K562 (cell line): ENCODE measurements at regions not wholly inside any gene's neighbourhood (a gene's known extent, or its start where the extent isn't known, plus 50 kb on each side); places are given as distances from the start of the nearest gene placed in this dataset.

Source experiments
- ATAC-seq: fragments of 200-7000 bp; cut with Tn5 transposase; 3 replicates; pipeline ENCODE4 v1.9.1; 2020; ENCODE audit warnings: moderate library complexity
- BruUV-seq: library from RNA; stranded (reverse); fragments of 400-500 nt; replicated peaks from 2 replicates; lab custom pipeline; 2021; lab: Mats Ljungman, UMichigan
- CTCF ChIA-PET: fragments of 300-600 bp; formaldehyde crosslinking; extraction: SDS; loops from one replicate; lab custom pipeline; 2021; ENCODE audit warnings: low intra/inter-chr PET ratio; lab: Yijun Ruan, JAX
- POLR2A ChIA-PET: fragments of 300-600, 350-650 bp; sonication (Branson Sonifier 250); formaldehyde crosslinking; extraction: SDS; loops from one replicate; lab custom pipeline; 2021; ENCODE audit warnings: antibody characterized with exemption, inconsistent platforms; lab: Yijun Ruan, JAX
- DNase-seq, 4 experiments: peaks; one replicate each; pipeline versions ENCODE4 v3.0.0 to v3.0.0-alpha.2; 2011 to 2018; ENCODE audit warnings: low spot score in 3 of 4, mixed read lengths in 3 of 4; ENCODE audit errors: extremely low read depth in 1 of 4
- FAIRE-seq: peaks from 2 replicates; lab custom pipeline; 2011; peaks lifted over from hg19 to GRCh38; lab: Jason Lieb, UNC
- H2AFZ ChIP-seq: 2 replicates; pipeline ENCODE4 v1.6.0; 2011; ENCODE audit warnings: low read depth, low read length, control low read depth, inconsistent platforms
- H3K27ac ChIP-seq: fragments of 200-600 bp; 3 replicates; pipeline ENCODE4 v1.8.0; 2011; ENCODE audit warnings: low read depth, mild to moderate bottlenecking, control low read depth, inconsistent platforms, low read length, moderate library complexity, mixed read lengths; ENCODE audit errors: extremely low read depth
- H3K27me3 ChIP-seq, 2 experiments: fragments of 300-600 bp in 1 of 2; 2 replicates in 1 of 2; 3 replicates in 1 of 2; pipeline versions ENCODE4 v1.6.0 to v1.8.0; 2011; ENCODE audit warnings: inconsistent platforms in 2 of 2, low read length in 2 of 2, mild to moderate bottlenecking in 1 of 2, mixed read lengths in 1 of 2, moderate library complexity in 1 of 2; ENCODE audit not compliant: control insufficient read depth in 2 of 2, insufficient read depth in 2 of 2
- H3K36me3 ChIP-seq: fragments of 300-600 bp; 3 replicates; pipeline ENCODE4 v1.8.0; 2011; ENCODE audit warnings: mild to moderate bottlenecking, low read length, inconsistent platforms; ENCODE audit not compliant: control insufficient read depth, insufficient read depth
- H3K4me1 ChIP-seq, 2 experiments: fragments of 200-600 bp in 1 of 2; replicated peaks in 1 of 2; 2 replicates in 1 of 2; 3 replicates in 1 of 2; pipeline versions ENCODE4 v1.5.1 to v1.8.0; 2011; ENCODE audit warnings: inconsistent platforms in 2 of 2, low read length in 2 of 2, mild to moderate bottlenecking in 1 of 2, mixed read lengths in 1 of 2, moderate library complexity in 1 of 2; ENCODE audit not compliant: control insufficient read depth in 2 of 2, insufficient read depth in 2 of 2
- H3K4me2 ChIP-seq: 2 replicates; pipeline ENCODE4 v1.6.1; 2011; ENCODE audit warnings: low read length, control low read depth, inconsistent platforms, mixed read lengths; ENCODE audit not compliant: insufficient read depth
- H3K4me3 ChIP-seq: fragments of 200-600 bp; sonication (generic), shearing (Covaris generic); 2 replicates; pipeline ENCODE4 v1.5.1; 2016; ENCODE audit warnings: control low read depth, inconsistent platforms
- H3K79me2 ChIP-seq: fragments of 200-600 bp; 3 replicates; pipeline ENCODE4 v1.8.0; 2011; ENCODE audit warnings: low read length, inconsistent platforms; ENCODE audit not compliant: control insufficient read depth, insufficient read depth
- H3K9ac ChIP-seq, 2 experiments: 2 replicates each; pipeline versions ENCODE4 v1.6.0 to v1.6.1; 2011; ENCODE audit warnings: low read depth in 2 of 2, low read length in 2 of 2, control low read depth in 1 of 2, inconsistent platforms in 1 of 2, mild to moderate bottlenecking in 1 of 2, mixed read lengths in 1 of 2; ENCODE audit not compliant: insufficient read depth in 1 of 2
- H3K9me1 ChIP-seq: one replicate; pipeline ENCODE4 v1.6.0; 2011; ENCODE audit warnings: inconsistent platforms, mild to moderate bottlenecking, low read length, moderate library complexity; ENCODE audit not compliant: control insufficient read depth, insufficient read depth
- H3K9me3 ChIP-seq: replicated peaks from 2 replicates; pipeline ENCODE4 v1.5.1; 2011; ENCODE audit warnings: low read depth, low read length, inconsistent platforms; ENCODE audit not compliant: control insufficient read depth, insufficient read depth
- H4K20me1 ChIP-seq: replicated peaks from 2 replicates; pipeline ENCODE4 v1.6.1; 2011; ENCODE audit warnings: low read length, inconsistent platforms, mixed read lengths; ENCODE audit not compliant: control insufficient read depth, insufficient read depth
- ARNT ChIP-seq, 2 experiments: fragments of 450-650 bp; IDR thresholded peaks; 2 replicates each; pipeline ENCODE4 v1.6.1; 2016; ENCODE audit warnings: mild to moderate bottlenecking in 1 of 2
- CC2D1A ChIP-seq: fragments of 450-650 bp; IDR thresholded peaks from 2 replicates; pipeline ENCODE4 v1.6.1; 2017; ENCODE audit warnings: mild to moderate bottlenecking
- CUX1 ChIP-seq: fragments of 200-800 bp; sonication (Bioruptor generic); IDR thresholded peaks from 2 replicates; pipeline ENCODE4 v1.6.1; 2016; ENCODE audit warnings: missing genetic modification characterization, missing compliant biosample characterization
- MAZ ChIP-seq, 2 experiments: fragments of 450-650 bp in 1 of 2; sonication (generic) in 1 of 2; formaldehyde crosslinking; IDR thresholded peaks in 1 of 2; conservative IDR thresholded peaks in 1 of 2; 2 replicates each; pipeline versions ENCODE4 v1.4.0 to v1.5.0; 2020; ENCODE audit warnings: mild to moderate bottlenecking in 1 of 2, missing genetic modification reagents in 1 of 2
- MTA3 ChIP-seq: fragments of 450-650 bp; formaldehyde crosslinking; IDR thresholded peaks from 2 replicates; pipeline ENCODE4 v1.6.1; 2017; ENCODE audit warnings: mild to moderate bottlenecking, borderline replicate concordance
- NFRKB ChIP-seq: fragments of 450-650 bp; IDR thresholded peaks from 2 replicates; pipeline ENCODE4 v1.6.1; 2016; ENCODE audit warnings: low read depth
- PTRF ChIP-seq: fragments of 450-650 bp; IDR thresholded peaks from 2 replicates; pipeline ENCODE4 v1.6.1; 2016; ENCODE audit warnings: mild to moderate bottlenecking, missing genetic modification characterization, missing compliant biosample characterization
- SP2 ChIP-seq: IDR thresholded peaks from 2 replicates; pipeline ENCODE4 v1.6.1; 2011; ENCODE audit warnings: mild to moderate bottlenecking, low read depth, low read length, moderate library complexity; ENCODE audit not compliant: poor library complexity, severe bottlenecking; ENCODE audit errors: extremely low read depth
- TAF7 ChIP-seq: fragments of 450-650 bp; IDR thresholded peaks from 2 replicates; pipeline ENCODE4 v1.6.1; 2016; ENCODE audit warnings: missing genetic modification characterization, missing compliant biosample characterization
- TCF3 ChIP-seq: sonication (generic); formaldehyde crosslinking; IDR thresholded peaks from 2 replicates; pipeline ENCODE4 v1.4.0; 2020; ENCODE audit warnings: mild to moderate bottlenecking, missing genetic modification reagents
- THRA ChIP-seq: fragments of 450-650 bp; IDR thresholded peaks from 2 replicates; pipeline ENCODE4 v1.6.1; 2017; ENCODE audit warnings: mild to moderate bottlenecking, moderate library complexity
- ZBTB43 ChIP-seq: sonication (generic); formaldehyde crosslinking; IDR thresholded peaks from 2 replicates; pipeline ENCODE4 v1.8.0; 2023; ENCODE audit warnings: mild to moderate bottlenecking, missing genetic modification reagents
- ZKSCAN1 ChIP-seq: fragments of 150-350 bp; IDR thresholded peaks from 2 replicates; pipeline ENCODE4 v1.6.1; 2016; ENCODE audit warnings: low read depth, low read length
- ZNF146 ChIP-seq: IDR thresholded peaks from one replicate; pipeline ENCODE4 v1.6.1; 2018; ENCODE audit warnings: missing compliant biosample characterization; ENCODE audit not compliant: unreplicated experiment
- ZNF175 ChIP-seq: fragments of 200-800 bp; sonication (Bioruptor generic); IDR thresholded peaks from 2 replicates; pipeline ENCODE4 v1.6.1; 2016; ENCODE audit warnings: low read depth, mild to moderate bottlenecking, missing genetic modification characterization, missing compliant biosample characterization
- ZNF586 ChIP-seq: fragments of 450-650 bp; formaldehyde crosslinking; conservative IDR thresholded peaks from 2 replicates; pipeline ENCODE4 v1.4.0; 2020; ENCODE audit warnings: mild to moderate bottlenecking, moderate library complexity
- ZNF778 ChIP-seq: fragments of 450-650 bp; formaldehyde crosslinking; IDR thresholded peaks from 2 replicates; pipeline ENCODE4 v1.4.0; 2020; ENCODE audit warnings: mild to moderate bottlenecking, moderate library complexity
- ZNF780A ChIP-seq: fragments of 250-450 bp; sonication (Bioruptor Pico); IDR thresholded peaks from 2 replicates; pipeline ENCODE4 v1.5.0; 2021; ENCODE audit warnings: mild to moderate bottlenecking
- WGBS: fragments of 100-300 bp; shearing (Covaris generic); methylation state at CpG from one replicate; pipeline ENCODE4 v1.1.6; 2016; ENCODE audit warnings: low coverage, mixed read lengths; ENCODE audit not compliant: insufficient coverage; ENCODE audit errors: missing lambda C conversion rate; 5-methylcytosine and 5-hydroxymethylcytosine counted together
- in situ Hi-C: fragments of 300-500 bp; cut with MboI; formaldehyde crosslinking; loops from 4 replicates; pipeline ENCODE4 v1.15.0; 2018; ENCODE audit warnings: inconsistent platforms, mixed read lengths
- intact Hi-C: fragments of 100-400 bp; cut with micrococcal nuclease; formaldehyde crosslinking; loops from 2 replicates; pipeline ENCODE4 v1.14.2; 2022

- H3K79me2 ChIP-seq = no peaks in the 10 kb centered on the region
- no peaks in the 10 kb centered on the region for H3K27me3 ChIP-seq
- no TSS peak for BruUV-seq
- no peaks in the 10 kb centered on the region for H3K9me3 ChIP-seq
- ChIA-PET CTCF (no interaction called here), POLR2A (no interaction called here)
- H3K27ac ChIP-seq = no peak overlapping the region
- no peak overlapping the region for H2AFZ ChIP-seq
- 86% methylated on average over 9 of the region's 9 CpGs for WGBS
- no peak for TF ChIP-seq ZKSCAN1
- no peak for TF ChIP-seq CC2D1A
- no peak for TF ChIP-seq CUX1
- no peak for TF ChIP-seq SP2
- TF ChIP-seq ZNF780A = no peak
- no peak for TF ChIP-seq ZNF586 (CRISPR knock-in tag)
- TF ChIP-seq ZNF146 (CRISPR knock-in tag) = no peak
- TF ChIP-seq MAZ (CRISPR knock-in tag; conservative IDR thresholded peaks at IDR 0.05 in 1 of 2, IDR thresholded peaks at IDR 0.05 in 1 of 2) = no peak
- TF ChIP-seq ARNT (IDR thresholded peaks at IDR 0.05) = no peak
- no peak for TF ChIP-seq ZBTB43 (CRISPR knock-in tag)
- TF ChIP-seq PTRF (tag) = no peak
- no peak for TF ChIP-seq TAF7 (tag)
- no peak for TF ChIP-seq THRA
- no peak for TF ChIP-seq ZNF175
- no peak for TF ChIP-seq ZNF778 (CRISPR knock-in tag)
- TF ChIP-seq NFRKB = no peak
- no peak for TF ChIP-seq TCF3
- no peak for TF ChIP-seq MTA3
- H3K4me3 ChIP-seq = no peak overlapping the region
- no peak for DNase-seq
- no peaks in the 10 kb centered on the region for H3K4me1 ChIP-seq
- no peak overlapping the region for H3K4me2 ChIP-seq
- in situ Hi-C loops = no loop called here
- no peak overlapping the region for H3K9ac ChIP-seq
- peaks cover 14% of the 10 kb centered on the region; the same call in 1 of the 3 replicates for H3K36me3 ChIP-seq
- no peak for FAIRE-seq
- H3K9me1 ChIP-seq = no peaks in the 10 kb centered on the region
- no peak for ATAC-seq
- no peaks in the 10 kb centered on the region for H4K20me1 ChIP-seq
- intact Hi-C loops = loop anchor here (10.0 kb wide), 1 partner anchor 233 kb away; no protein-coding TSS in a partner anchor
Observed at GRCh38 chr6:147741389-147741788, 232.9 kb downstream of the SAMD5 start.
